ENCODE measurements at regions not wholly inside any gene's neighbourhood (a gene's known extent, or its start where the extent isn't known, plus 50 kb on each side); places are given as distances from the start of the nearest gene placed in this dataset.
"Not testable (repeated sequence)": the region's sequence is repeated elsewhere in the genome, so short reads cannot be mapped to it uniquely, and the experiment has no call there.

DNA sequence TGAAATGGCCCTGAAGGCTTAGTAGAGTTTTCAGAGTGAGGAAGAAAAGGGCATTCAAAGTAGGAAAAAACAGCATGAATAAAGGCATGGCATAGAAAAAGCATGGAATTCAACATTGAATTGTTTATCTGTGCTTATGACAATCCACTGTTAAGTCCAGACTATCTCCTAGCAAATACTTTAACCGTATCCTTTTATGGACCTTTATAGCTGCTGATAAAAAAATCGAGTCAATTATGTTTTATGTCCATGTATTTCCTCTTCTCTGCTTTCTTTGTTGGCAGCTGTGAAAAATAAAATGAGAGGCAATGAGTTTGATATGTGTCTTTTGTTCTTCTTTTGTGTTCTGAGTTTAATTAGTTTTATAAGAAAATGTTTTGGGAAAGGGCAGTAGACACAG, 70.4 kb downstream of the TDRD15 start:
- no peak for DNase-seq (ENCODE audit: low read depth)
- TF ChIP-seq, protein P1, sequence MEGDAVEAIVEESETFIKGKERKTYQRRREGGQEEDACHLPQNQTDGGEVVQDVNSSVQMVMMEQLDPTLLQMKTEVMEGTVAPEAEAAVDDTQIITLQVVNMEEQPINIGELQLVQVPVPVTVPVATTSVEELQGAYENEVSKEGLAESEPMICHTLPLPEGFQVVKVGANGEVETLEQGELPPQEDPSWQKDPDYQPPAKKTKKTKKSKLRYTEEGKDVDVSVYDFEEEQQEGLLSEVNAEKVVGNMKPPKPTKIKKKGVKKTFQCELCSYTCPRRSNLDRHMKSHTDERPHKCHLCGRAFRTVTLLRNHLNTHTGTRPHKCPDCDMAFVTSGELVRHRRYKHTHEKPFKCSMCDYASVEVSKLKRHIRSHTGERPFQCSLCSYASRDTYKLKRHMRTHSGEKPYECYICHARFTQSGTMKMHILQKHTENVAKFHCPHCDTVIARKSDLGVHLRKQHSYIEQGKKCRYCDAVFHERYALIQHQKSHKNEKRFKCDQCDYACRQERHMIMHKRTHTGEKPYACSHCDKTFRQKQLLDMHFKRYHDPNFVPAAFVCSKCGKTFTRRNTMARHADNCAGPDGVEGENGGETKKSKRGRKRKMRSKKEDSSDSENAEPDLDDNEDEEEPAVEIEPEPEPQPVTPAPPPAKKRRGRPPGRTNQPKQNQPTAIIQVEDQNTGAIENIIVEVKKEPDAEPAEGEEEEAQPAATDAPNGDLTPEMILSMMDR (conservative IDR thresholded peaks at IDR 0.05; ENCODE audit: low read depth, low read length): no peak
- H3K4me3 ChIP-seq (ENCODE audit: low read length): no peak overlapping the region

DNA sequence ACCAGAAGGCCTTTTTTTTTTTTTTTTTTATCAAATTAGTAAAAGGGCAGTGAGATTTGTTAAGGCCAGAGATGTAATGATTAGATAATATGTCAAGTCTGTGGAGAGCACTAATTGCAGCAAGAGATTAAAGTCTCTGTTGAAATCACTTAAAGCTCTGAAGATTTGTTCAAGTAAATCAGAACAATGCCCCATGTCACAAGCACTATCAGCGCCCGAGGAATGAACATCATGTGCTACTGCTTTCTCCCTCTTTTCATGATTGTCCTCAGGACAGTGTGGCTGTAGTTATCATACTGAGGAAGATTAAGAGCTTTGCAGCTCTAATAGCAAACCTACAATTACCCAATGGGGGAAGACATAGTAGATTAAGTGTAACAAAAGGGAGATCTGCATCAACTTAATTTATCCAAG, 71.1 kb downstream of the TDRD15 start:
- peak; percentile 36 for DNase-seq (ENCODE audit: low read depth)
- H3K4me3 ChIP-seq (ENCODE audit: low read length): no peak overlapping the region
- TF ChIP-seq, protein P1 (conservative IDR thresholded peaks at IDR 0.05; ENCODE audit: low read depth, low read length): no peak

GRCh38 chr2:21195326-21195725, 71.6 kb downstream of the TDRD15 start:
- no peak for DNase-seq (ENCODE audit: low read depth)

GRCh38 chr2:21198637-21199036, 74.9 kb downstream of the TDRD15 start:
- no peak for DNase-seq (ENCODE audit: low read depth)
- TF ChIP-seq, protein P1 (conservative IDR thresholded peaks at IDR 0.05; ENCODE audit: low read depth, low read length): no peak
- no peak overlapping the region for H3K4me3 ChIP-seq (ENCODE audit: low read length)

More at GRCh38 chr2:21195326-21195725, 71.6 kb downstream of the TDRD15 start:
- H3K4me3 ChIP-seq (ENCODE audit: low read length): no peak overlapping the region
- TF ChIP-seq, protein P1 (conservative IDR thresholded peaks at IDR 0.05; ENCODE audit: low read depth, low read length): no peak

GRCh38 chr2:21203976-21204375, 80.2 kb downstream of the TDRD15 start:
- no peak for DNase-seq (ENCODE audit: low read depth)
- no peak overlapping the region for H3K4me3 ChIP-seq (ENCODE audit: low read length)
- TF ChIP-seq, protein P1 (conservative IDR thresholded peaks at IDR 0.05; ENCODE audit: low read depth, low read length): no peak

- DNase-seq (ENCODE audit: low read depth); H3K4me3 ChIP-seq (ENCODE audit: low read length): not testable (repeated sequence)
Measured at GRCh38 chr2:21214085-21214484, 90.3 kb downstream of the TDRD15 start.

DNA sequence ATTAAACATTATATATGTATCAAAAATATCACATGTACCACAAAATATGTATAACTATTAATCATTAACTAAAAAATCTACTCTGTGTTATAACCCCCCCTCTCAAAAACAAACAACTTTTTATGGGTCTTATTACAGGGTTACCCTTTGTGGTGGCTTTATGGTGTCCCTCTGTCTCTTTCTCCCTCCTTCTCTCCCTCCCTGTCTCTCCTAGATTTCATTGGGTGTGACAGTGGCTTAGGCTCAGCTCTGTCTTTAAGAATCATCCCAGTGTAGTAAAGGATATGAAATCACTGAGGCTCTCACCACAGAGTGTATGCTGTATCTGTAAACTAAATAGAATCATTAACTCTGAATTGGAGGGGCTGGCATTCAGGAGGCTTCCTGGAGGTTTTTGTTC, 93.7 kb downstream of the TDRD15 start:
- no peak overlapping the region for H3K4me3 ChIP-seq (ENCODE audit: low read length)
- TF ChIP-seq, protein P1 (conservative IDR thresholded peaks at IDR 0.05; ENCODE audit: low read depth, low read length): no peak
- no peak for DNase-seq (ENCODE audit: low read depth)

GRCh38 chr2:21220930-21221329, 97.2 kb downstream of the TDRD15 start:
- H3K4me3 ChIP-seq (ENCODE audit: low read length): peak overlapping the region; percentile 30
- TF ChIP-seq, protein P1 (conservative IDR thresholded peaks at IDR 0.05; ENCODE audit: low read depth, low read length): no peak
- peak; percentile 85 for DNase-seq (ENCODE audit: low read depth)

All from retinal pigment epithelial cell (primary cell).